Brain microvascular endothelial cell (primary cell): ENCODE measurements at regions not wholly inside any gene's neighbourhood (a gene's known extent, or its start where the extent isn't known, plus 50 kb on each side); places are given as distances from the start of the nearest gene placed in this dataset.
A peak's percentile ranks its signal among the peaks of the same experiment; 100 is the strongest.

Experiments
- DNase-seq: peaks from one replicate; pipeline ENCODE4 v3.0.0-alpha.2; 2020
- H3K27ac ChIP-seq: fragments of 250-450 bp; sonication (Bioruptor Pico); 2 replicates; pipeline ENCODE4 v1.5.1; 2020; ENCODE audit warnings: mild to moderate bottlenecking, moderate library complexity
- H3K27me3 ChIP-seq: fragments of 250-450 bp; sonication (Bioruptor Pico); replicated peaks from 2 replicates; pipeline ENCODE4 v1.5.1; 2020; ENCODE audit warnings: mild to moderate bottlenecking
- H3K36me3 ChIP-seq: fragments of 250-450 bp; sonication (Bioruptor Pico); replicated peaks from 2 replicates; pipeline ENCODE4 v1.5.1; 2020; ENCODE audit warnings: mild to moderate bottlenecking
- H3K4me3 ChIP-seq: 2 replicates; pipeline ENCODE4 v1.5.1; 2011; ENCODE audit warnings: low read depth, mild to moderate bottlenecking, control low read depth, low read length, moderate library complexity
- in situ Hi-C: cut with HindIII; loops from 2 replicates; pipeline ENCODE4 v1.10.0; 2017; ENCODE audit warnings: low sequenced_read_pairs, low pct_ligation_motif_present
- TF ChIP-seq, protein P1 (sequence below): IDR thresholded peaks from 2 replicates; pipeline ENCODE4 v1.5.1; 2011; ENCODE audit warnings: low read depth, mild to moderate bottlenecking, moderate library complexity, low read length, control low read depth, inconsistent platforms; ENCODE audit errors: missing control alignments

DNA sequence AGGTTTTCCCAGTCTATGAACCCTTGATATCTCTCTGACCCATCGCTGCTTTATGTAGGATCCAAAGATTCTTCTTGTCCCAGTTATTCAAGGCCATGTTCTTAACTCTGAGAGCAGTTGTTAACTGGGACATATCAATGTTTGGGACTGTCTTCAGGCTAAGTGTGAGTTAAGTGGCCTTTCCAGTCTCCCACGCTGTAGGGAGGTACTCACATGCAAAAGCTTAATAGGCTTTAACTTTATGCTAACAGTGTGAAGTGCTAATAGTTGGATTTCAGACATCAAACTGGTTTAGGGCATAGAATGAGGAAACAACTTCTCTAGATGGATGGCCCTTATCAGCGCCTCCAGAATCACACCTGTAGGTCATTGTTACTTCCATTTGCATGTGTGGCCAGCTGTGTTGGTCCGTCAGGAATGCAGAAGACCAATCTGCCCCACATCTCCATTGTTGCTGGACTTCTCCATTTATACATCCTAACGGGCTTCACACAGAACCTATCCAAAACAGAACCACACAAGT is 104.7 kb upstream of the MBNL2 start:
- TF ChIP-seq, protein P1, sequence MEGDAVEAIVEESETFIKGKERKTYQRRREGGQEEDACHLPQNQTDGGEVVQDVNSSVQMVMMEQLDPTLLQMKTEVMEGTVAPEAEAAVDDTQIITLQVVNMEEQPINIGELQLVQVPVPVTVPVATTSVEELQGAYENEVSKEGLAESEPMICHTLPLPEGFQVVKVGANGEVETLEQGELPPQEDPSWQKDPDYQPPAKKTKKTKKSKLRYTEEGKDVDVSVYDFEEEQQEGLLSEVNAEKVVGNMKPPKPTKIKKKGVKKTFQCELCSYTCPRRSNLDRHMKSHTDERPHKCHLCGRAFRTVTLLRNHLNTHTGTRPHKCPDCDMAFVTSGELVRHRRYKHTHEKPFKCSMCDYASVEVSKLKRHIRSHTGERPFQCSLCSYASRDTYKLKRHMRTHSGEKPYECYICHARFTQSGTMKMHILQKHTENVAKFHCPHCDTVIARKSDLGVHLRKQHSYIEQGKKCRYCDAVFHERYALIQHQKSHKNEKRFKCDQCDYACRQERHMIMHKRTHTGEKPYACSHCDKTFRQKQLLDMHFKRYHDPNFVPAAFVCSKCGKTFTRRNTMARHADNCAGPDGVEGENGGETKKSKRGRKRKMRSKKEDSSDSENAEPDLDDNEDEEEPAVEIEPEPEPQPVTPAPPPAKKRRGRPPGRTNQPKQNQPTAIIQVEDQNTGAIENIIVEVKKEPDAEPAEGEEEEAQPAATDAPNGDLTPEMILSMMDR = no peak
- H3K4me3 ChIP-seq = no peak overlapping the region
- H3K27ac ChIP-seq = no peak overlapping the region
- no peaks in the 10 kb centered on the region for H3K36me3 ChIP-seq
- no peaks in the 10 kb centered on the region for H3K27me3 ChIP-seq
- no peak for DNase-seq
- in situ Hi-C loops = loop anchor here (10.0 to 25.0 kb wide), 2 partner anchors 97 to 245 kb away; no protein-coding TSS in a partner anchor

DNA sequence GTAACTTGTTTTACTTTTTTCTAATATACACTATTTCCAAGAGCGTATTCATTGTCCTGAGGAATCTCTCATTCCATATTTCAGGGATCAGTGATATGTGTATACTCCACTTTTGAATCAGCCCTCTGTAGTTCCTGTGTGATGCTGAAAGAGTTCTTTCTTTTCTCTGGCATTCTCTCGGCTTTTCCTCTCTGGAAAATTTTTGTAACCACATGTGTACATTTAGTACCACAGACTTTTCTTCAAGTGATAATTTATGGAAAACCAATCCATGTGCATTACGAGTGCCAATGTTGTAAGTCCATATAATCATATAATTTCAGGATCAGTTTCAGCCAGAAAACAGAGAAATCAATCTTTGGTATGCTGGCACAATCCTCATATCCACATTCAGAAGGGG is 102.2 kb upstream of the MBNL2 start:
- no peak overlapping the region for H3K4me3 ChIP-seq
- in situ Hi-C loops = loop anchor here (10.0 to 25.0 kb wide), 2 partner anchors 95 to 242 kb away; no protein-coding TSS in a partner anchor
- no peaks in the 10 kb centered on the region for H3K27me3 ChIP-seq
- TF ChIP-seq, protein P1 = no peak
- no peak for DNase-seq
- no peaks in the 10 kb centered on the region for H3K36me3 ChIP-seq
- no peak overlapping the region for H3K27ac ChIP-seq

DNA sequence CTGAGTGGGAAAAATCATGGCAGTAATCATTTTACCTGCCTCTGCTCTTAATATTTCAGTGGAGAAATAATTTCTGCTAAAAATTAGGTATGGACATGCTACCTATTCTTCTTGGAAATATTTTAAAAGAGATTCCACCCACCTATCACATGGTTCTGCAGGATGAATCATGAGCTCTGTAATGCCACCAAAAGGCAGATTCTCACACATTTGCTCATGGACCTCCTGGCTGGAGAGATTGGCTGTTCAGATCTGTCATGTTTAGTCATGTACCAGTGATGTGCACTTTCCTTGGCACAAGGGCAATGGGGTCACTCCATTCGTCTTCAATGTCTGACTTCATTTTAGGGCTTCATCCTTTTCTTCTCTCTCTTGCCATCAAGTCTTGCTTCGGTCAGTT is 101.8 kb upstream of the MBNL2 start:
- Histone ChIP-seq H3K27me3 (no peaks in the 10 kb centered on the region), H3K27ac (no peak overlapping the region), H3K4me3 (no peak overlapping the region), H3K36me3 (no peaks in the 10 kb centered on the region)
- peak; percentile 76 for DNase-seq
- in situ Hi-C loops = loop anchor here (25.0 kb wide), 1 partner anchor 242 kb away; no protein-coding TSS in a partner anchor
- TF ChIP-seq, protein P1 = no peak

DNA sequence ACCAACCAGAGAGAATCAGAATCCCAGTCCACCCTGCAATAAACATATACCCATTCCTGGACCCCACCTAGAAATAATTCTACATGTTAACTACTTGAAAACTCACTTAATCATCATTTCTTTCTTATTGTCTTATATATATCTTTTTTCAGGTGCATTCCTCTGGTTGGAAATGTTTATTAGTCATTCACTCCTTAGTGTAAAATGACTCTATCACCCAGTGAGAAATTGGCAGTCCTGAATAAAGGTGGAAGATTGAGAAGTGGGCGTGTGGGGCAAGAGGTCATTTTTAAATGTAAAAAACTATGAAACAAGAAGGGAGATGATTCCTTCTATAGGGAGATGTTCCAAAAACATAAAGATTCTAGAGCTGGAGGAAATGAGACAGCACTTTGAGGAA is 101.2 kb upstream of the MBNL2 start:
- H3K4me3 ChIP-seq = no peak overlapping the region
- H3K27me3 ChIP-seq = no peaks in the 10 kb centered on the region
- TF ChIP-seq, protein P1 = no peak
- DNase-seq = no peak
- in situ Hi-C loops = loop anchor here (25.0 kb wide), 1 partner anchor 241 kb away; no protein-coding TSS in a partner anchor
- no peak overlapping the region for H3K27ac ChIP-seq
- no peaks in the 10 kb centered on the region for H3K36me3 ChIP-seq

DNA sequence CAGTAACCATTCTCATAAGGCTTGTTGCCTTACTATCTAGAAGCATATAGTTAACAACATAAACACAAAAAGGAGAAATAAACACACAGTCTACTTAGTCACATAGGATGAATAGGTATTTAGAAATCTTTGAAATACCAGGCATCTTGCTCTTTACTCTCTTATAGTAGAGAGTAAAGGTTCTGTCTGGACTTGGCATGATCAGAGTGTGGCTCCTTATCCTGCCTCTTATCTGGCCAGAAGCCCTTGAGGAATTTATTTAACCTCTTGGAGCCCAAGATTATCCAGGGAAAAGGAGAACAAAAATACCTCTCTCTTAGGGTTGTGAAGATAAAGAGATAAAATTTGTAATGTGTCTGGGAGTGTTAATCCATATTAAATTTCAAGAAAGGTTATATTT is 100.2 kb upstream of the MBNL2 start:
- H3K27me3 ChIP-seq = no peaks in the 10 kb centered on the region
- no peak overlapping the region for H3K4me3 ChIP-seq
- H3K36me3 ChIP-seq = no peaks in the 10 kb centered on the region
- TF ChIP-seq, protein P1 = no peak
- in situ Hi-C loops = loop anchor here (25.0 kb wide), 1 partner anchor 240 kb away; no protein-coding TSS in a partner anchor
- DNase-seq = peak; percentile 48
- peak overlapping the region; percentile 94 for H3K27ac ChIP-seq

DNA sequence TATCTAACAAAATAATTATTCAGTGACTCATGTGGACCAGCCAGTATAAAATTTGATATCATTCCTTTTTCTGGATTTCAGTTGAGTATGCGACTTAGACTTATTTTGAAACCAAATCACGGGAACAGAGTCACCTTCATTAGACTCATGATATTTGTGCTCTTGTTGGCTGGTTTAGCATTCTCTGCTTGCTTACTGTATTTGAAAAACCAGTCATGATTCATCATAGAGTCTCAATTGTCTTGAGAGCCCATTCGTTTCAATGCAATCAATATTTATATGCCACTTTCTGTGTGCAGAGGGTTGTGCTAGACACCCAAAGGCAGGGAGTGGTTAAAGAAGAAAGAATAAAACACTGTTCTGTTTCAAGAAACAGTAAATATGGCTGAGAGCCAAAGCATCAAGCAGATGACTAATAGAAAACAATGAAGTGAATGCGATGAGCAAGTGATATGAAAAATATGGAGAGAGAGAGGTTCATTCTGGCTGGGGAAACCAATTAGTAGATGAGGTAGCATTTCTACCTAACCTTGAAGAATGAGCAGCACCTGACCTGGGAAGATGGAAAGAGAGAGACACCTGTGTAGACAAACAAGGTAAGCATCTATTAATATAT is 99.6 kb upstream of the MBNL2 start:
- Histone ChIP-seq H3K36me3 (no peaks in the 10 kb centered on the region), H3K27me3 (no peaks in the 10 kb centered on the region), H3K27ac (peak overlapping the region; percentile 94), H3K4me3 (no peak overlapping the region)
- in situ Hi-C loops = loop anchor here (25.0 kb wide), 1 partner anchor 240 kb away; no protein-coding TSS in a partner anchor
- TF ChIP-seq, protein P1 = no peak
- DNase-seq = peak; percentile 77
